ENCODE measurements at regions not wholly inside any gene's neighbourhood (a gene's known extent, or its start where the extent isn't known, plus 50 kb on each side); places are given as distances from the start of the nearest gene placed in this dataset.

- H3K27ac ChIP-seq (ENCODE audit: low read depth, low read length), result no peak overlapping the region
- peaks cover 0 to 2% (median 0%) of the 10 kb centered on the region in 5 donors for H3K4me1 ChIP-seq (ENCODE audit: control insufficient read depth in 5 of 5, insufficient read depth in 5 of 5, low read length in 5 of 5)
- no peak overlapping the region for H3K4me3 ChIP-seq (ENCODE audit: low read depth in 1 of 5, low read length in 5 of 5)
- no peaks in the 10 kb centered on the region for H3K27me3 ChIP-seq (ENCODE audit: control insufficient read depth in 5 of 5, insufficient read depth in 4 of 5, low read length in 5 of 5)
- no peaks in the 10 kb centered on the region for H3K36me3 ChIP-seq (ENCODE audit: control insufficient read depth in 5 of 5, insufficient read depth in 5 of 5, low read length in 5 of 5)
- H3K9ac ChIP-seq (ENCODE audit: low read length in 5 of 5), result no peak overlapping the region
- no peaks in the 10 kb centered on the region for H3K9me3 ChIP-seq (ENCODE audit: control insufficient read depth in 5 of 5, low read length in 5 of 5)
Measured at GRCh38 chr2:12970861-12971260, 254.1 kb downstream of the TRIB2 start.

DNA sequence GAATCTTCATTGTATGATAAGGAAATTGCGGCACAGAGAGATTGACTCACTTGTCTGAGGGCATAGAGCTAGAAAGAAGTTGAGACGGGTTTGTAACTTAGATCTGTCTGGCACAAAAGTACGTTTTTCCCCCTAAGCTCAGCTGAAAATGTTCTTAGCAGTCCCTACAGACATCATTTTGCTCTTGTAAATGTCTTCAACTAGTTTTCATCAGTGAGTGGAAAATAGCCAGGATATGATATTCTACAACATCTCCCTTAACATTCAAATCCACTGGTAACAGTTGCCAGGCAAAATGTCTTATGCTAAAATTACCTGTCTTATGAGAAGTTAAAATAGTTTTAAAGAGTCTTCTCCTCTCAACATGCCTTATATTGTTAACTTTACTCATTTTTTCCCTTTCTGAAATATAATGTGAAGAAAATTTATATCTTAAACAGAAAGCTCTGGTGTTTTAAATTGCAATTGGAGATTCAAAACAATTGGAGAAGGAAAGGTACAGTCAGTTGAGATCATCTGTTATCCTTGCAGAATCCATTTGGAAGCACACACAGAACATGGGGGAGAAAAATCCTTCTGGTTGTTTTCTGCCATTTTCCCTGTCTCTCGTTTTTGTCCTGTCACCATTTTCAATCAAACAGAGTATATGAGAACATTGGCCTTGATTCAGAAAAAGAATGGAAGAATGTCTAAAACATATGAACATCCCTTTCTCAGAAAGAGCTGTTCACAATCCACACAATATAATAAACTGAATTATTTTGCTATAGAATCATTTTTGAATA is 255.0 kb downstream of the TRIB2 start:
- no peaks in the 10 kb centered on the region for H3K9me3 ChIP-seq (ENCODE audit: control insufficient read depth in 5 of 5, low read length in 5 of 5)
- H3K4me3 ChIP-seq (ENCODE audit: low read depth in 1 of 5, low read length in 5 of 5), result no peak overlapping the region
- H3K27ac ChIP-seq (ENCODE audit: low read depth, low read length), result no peak overlapping the region
- H3K27me3 ChIP-seq (ENCODE audit: control insufficient read depth in 5 of 5, insufficient read depth in 4 of 5, low read length in 5 of 5), result no peaks in the 10 kb centered on the region
- H3K4me1 ChIP-seq (ENCODE audit: control insufficient read depth in 5 of 5, insufficient read depth in 5 of 5, low read length in 5 of 5), result no peaks in the 10 kb centered on the region
- no peaks in the 10 kb centered on the region for H3K36me3 ChIP-seq (ENCODE audit: control insufficient read depth in 5 of 5, insufficient read depth in 5 of 5, low read length in 5 of 5)
- no peak overlapping the region for H3K9ac ChIP-seq (ENCODE audit: low read length in 5 of 5)

GRCh38 chr2:12978066-12978835 is 261.5 kb downstream of the TRIB2 start:
- no peaks in the 10 kb centered on the region for H3K36me3 ChIP-seq (ENCODE audit: control insufficient read depth in 5 of 5, insufficient read depth in 5 of 5, low read length in 5 of 5)
- H3K27ac ChIP-seq (ENCODE audit: low read depth, low read length), result no peak overlapping the region
- H3K4me1 ChIP-seq (ENCODE audit: control insufficient read depth in 5 of 5, insufficient read depth in 5 of 5, low read length in 5 of 5), result no peaks in the 10 kb centered on the region
- no peak overlapping the region for H3K4me3 ChIP-seq (ENCODE audit: low read depth in 1 of 5, low read length in 5 of 5)
- no peak overlapping the region for H3K9ac ChIP-seq (ENCODE audit: low read length in 5 of 5)
- no peaks in the 10 kb centered on the region for H3K27me3 ChIP-seq (ENCODE audit: control insufficient read depth in 5 of 5, insufficient read depth in 4 of 5, low read length in 5 of 5)
- no peaks in the 10 kb centered on the region for H3K9me3 ChIP-seq (ENCODE audit: control insufficient read depth in 5 of 5, low read length in 5 of 5)

DNA sequence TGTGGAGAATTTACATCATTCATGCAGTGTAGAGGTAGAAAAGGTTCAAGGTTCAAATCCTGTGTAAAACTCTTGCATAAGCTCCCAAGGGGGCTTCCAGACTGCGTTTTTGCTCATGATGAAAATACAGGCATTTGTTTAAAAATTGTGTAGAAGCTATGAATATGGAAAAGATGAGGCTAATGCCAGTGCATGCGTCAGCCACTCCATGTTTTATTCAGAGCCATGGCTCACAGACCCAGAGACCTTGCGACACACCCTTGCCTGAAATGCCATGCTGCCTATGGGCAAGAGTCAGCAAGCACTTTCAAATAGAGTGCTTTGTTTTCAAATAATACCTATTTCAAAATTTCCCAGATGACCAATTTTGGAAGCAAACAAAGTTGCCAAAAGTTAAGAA is 262.3 kb downstream of the TRIB2 start:
- Histone ChIP-seq H3K4me3 (ENCODE audit: low read depth in 1 of 5, low read length in 5 of 5) (no peak overlapping the region), H3K9ac (ENCODE audit: low read length in 5 of 5) (no peak overlapping the region), H3K27me3 (ENCODE audit: control insufficient read depth in 5 of 5, insufficient read depth in 4 of 5, low read length in 5 of 5) (no peaks in the 10 kb centered on the region), H3K36me3 (ENCODE audit: control insufficient read depth in 5 of 5, insufficient read depth in 5 of 5, low read length in 5 of 5) (no peaks in the 10 kb centered on the region), H3K4me1 (ENCODE audit: control insufficient read depth in 5 of 5, insufficient read depth in 5 of 5, low read length in 5 of 5) (no peaks in the 10 kb centered on the region), H3K27ac (ENCODE audit: low read depth, low read length) (no peak overlapping the region), H3K9me3 (ENCODE audit: control insufficient read depth in 5 of 5, low read length in 5 of 5) (no peaks in the 10 kb centered on the region)

- no peak overlapping the region for H3K4me3 ChIP-seq (ENCODE audit: low read depth in 1 of 5, low read length in 5 of 5)
- no peaks in the 10 kb centered on the region for H3K9me3 ChIP-seq (ENCODE audit: control insufficient read depth in 5 of 5, low read length in 5 of 5)
- no peaks in the 10 kb centered on the region for H3K4me1 ChIP-seq (ENCODE audit: control insufficient read depth in 5 of 5, insufficient read depth in 5 of 5, low read length in 5 of 5)
- H3K27me3 ChIP-seq (ENCODE audit: control insufficient read depth in 5 of 5, insufficient read depth in 4 of 5, low read length in 5 of 5), result no peaks in the 10 kb centered on the region
- no peak overlapping the region for H3K9ac ChIP-seq (ENCODE audit: low read length in 5 of 5)
- H3K27ac ChIP-seq (ENCODE audit: low read depth, low read length), result no peak overlapping the region
- H3K36me3 ChIP-seq (ENCODE audit: control insufficient read depth in 5 of 5, insufficient read depth in 5 of 5, low read length in 5 of 5), result no peaks in the 10 kb centered on the region
Measured at GRCh38 chr2:12980817-12981216, 264.1 kb downstream of the TRIB2 start.

- Histone ChIP-seq H3K36me3 (ENCODE audit: control insufficient read depth in 5 of 5, insufficient read depth in 5 of 5, low read length in 5 of 5) (no peaks in the 10 kb centered on the region), H3K27me3 (ENCODE audit: control insufficient read depth in 5 of 5, insufficient read depth in 4 of 5, low read length in 5 of 5) (no peaks in the 10 kb centered on the region), H3K9me3 (ENCODE audit: control insufficient read depth in 5 of 5, low read length in 5 of 5) (no peaks in the 10 kb centered on the region), H3K4me1 (ENCODE audit: control insufficient read depth in 5 of 5, insufficient read depth in 5 of 5, low read length in 5 of 5) (no peaks in the 10 kb centered on the region), H3K9ac (ENCODE audit: low read length in 5 of 5) (no peak overlapping the region), H3K27ac (ENCODE audit: low read depth, low read length) (no peak overlapping the region), H3K4me3 (ENCODE audit: low read depth in 1 of 5, low read length in 5 of 5) (no peak overlapping the region)
Measured at GRCh38 chr2:12982149-12982584, 265.4 kb downstream of the TRIB2 start.

GRCh38 chr2:12987246-12987645 is 270.5 kb downstream of the TRIB2 start:
- Histone ChIP-seq H3K9me3 (ENCODE audit: control insufficient read depth in 5 of 5, low read length in 5 of 5) (no peaks in the 10 kb centered on the region), H3K4me3 (ENCODE audit: low read depth in 1 of 5, low read length in 5 of 5) (no peak overlapping the region), H3K9ac (ENCODE audit: low read length in 5 of 5) (no peak overlapping the region), H3K4me1 (ENCODE audit: control insufficient read depth in 5 of 5, insufficient read depth in 5 of 5, low read length in 5 of 5) (no peaks in the 10 kb centered on the region), H3K36me3 (ENCODE audit: control insufficient read depth in 5 of 5, insufficient read depth in 5 of 5, low read length in 5 of 5) (no peaks in the 10 kb centered on the region), H3K27ac (ENCODE audit: low read depth, low read length) (no peak overlapping the region), H3K27me3 (ENCODE audit: control insufficient read depth in 5 of 5, insufficient read depth in 4 of 5, low read length in 5 of 5) (no peaks in the 10 kb centered on the region)

DNA sequence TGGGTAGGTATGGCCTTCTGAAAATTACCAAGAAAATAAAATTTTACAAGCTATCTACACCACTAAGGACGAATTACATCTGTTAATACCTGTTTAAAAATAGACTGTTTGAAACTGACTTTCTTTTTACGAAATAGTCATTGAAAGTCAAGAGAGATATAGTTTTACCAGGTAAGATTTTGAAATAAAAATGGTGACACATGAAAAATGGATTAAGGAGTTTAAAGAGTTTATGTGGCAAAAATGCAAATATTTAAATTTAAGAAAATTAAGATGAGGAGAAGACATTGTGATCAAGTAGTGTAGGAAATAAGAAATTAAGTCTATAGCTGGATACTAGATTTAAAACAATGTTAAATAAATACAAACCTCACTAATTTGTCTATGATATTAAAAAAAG is 271.5 kb downstream of the TRIB2 start:
- no peak overlapping the region for H3K9ac ChIP-seq (ENCODE audit: low read length in 5 of 5)
- no peaks in the 10 kb centered on the region for H3K36me3 ChIP-seq (ENCODE audit: control insufficient read depth in 5 of 5, insufficient read depth in 5 of 5, low read length in 5 of 5)
- no peak overlapping the region for H3K4me3 ChIP-seq (ENCODE audit: low read depth in 1 of 5, low read length in 5 of 5)
- H3K4me1 ChIP-seq (ENCODE audit: control insufficient read depth in 5 of 5, insufficient read depth in 5 of 5, low read length in 5 of 5), result no peaks in the 10 kb centered on the region
- H3K27me3 ChIP-seq (ENCODE audit: control insufficient read depth in 5 of 5, insufficient read depth in 4 of 5, low read length in 5 of 5), result no peaks in the 10 kb centered on the region
- H3K9me3 ChIP-seq (ENCODE audit: control insufficient read depth in 5 of 5, low read length in 5 of 5), result no peaks in the 10 kb centered on the region
- H3K27ac ChIP-seq (ENCODE audit: low read depth, low read length), result no peak overlapping the region

GRCh38 chr2:12990523-12990922 is 273.8 kb downstream of the TRIB2 start:
- Histone ChIP-seq H3K4me3 (ENCODE audit: low read depth in 1 of 5, low read length in 5 of 5) (no peak overlapping the region), H3K36me3 (ENCODE audit: control insufficient read depth in 5 of 5, insufficient read depth in 5 of 5, low read length in 5 of 5) (no peaks in the 10 kb centered on the region), H3K27ac (ENCODE audit: low read depth, low read length) (no peak overlapping the region), H3K4me1 (ENCODE audit: control insufficient read depth in 5 of 5, insufficient read depth in 5 of 5, low read length in 5 of 5) (no peaks in the 10 kb centered on the region), H3K9me3 (ENCODE audit: control insufficient read depth in 5 of 5, low read length in 5 of 5) (no peaks in the 10 kb centered on the region), H3K27me3 (ENCODE audit: control insufficient read depth in 5 of 5, insufficient read depth in 4 of 5, low read length in 5 of 5) (no peaks in the 10 kb centered on the region), H3K9ac (ENCODE audit: low read length in 5 of 5) (no peak overlapping the region)

DNA sequence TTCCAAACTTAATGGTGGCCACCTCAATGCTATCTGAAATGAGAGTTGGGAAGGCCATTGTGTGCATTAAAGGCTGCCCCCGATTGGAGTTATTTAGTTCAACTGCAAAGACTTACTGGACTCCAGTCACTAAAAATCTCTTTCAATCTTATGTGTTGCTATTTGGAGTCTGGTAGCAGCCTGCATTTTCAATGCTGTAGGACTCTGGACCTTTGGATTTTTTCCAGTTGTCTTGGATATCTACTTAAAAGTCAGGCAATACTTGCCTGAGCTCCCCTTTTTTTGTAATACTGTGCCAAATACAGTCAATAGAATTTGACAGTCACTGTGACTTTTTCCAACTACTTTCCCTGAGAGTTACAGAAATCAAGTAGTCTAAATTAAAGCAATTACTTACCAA is 281.9 kb downstream of the TRIB2 start:
- H3K9me3 ChIP-seq (ENCODE audit: control insufficient read depth in 5 of 5, low read length in 5 of 5), result no peaks in the 10 kb centered on the region
- peaks cover 0 to 19% (median 8%) of the 10 kb centered on the region in 5 donors for H3K4me1 ChIP-seq (ENCODE audit: control insufficient read depth in 5 of 5, insufficient read depth in 5 of 5, low read length in 5 of 5)
- H3K4me3 ChIP-seq (ENCODE audit: low read depth in 1 of 5, low read length in 5 of 5), result no peak overlapping the region
- H3K36me3 ChIP-seq (ENCODE audit: control insufficient read depth in 5 of 5, insufficient read depth in 5 of 5, low read length in 5 of 5), result no peaks in the 10 kb centered on the region
- no peaks in the 10 kb centered on the region for H3K27me3 ChIP-seq (ENCODE audit: control insufficient read depth in 5 of 5, insufficient read depth in 4 of 5, low read length in 5 of 5)
- H3K9ac ChIP-seq (ENCODE audit: low read length in 5 of 5), result no peak overlapping the region
- no peak overlapping the region for H3K27ac ChIP-seq (ENCODE audit: low read depth, low read length)
